ENCODE measurements at regions not wholly inside any gene's neighbourhood (a gene's known extent, or its start where the extent isn't known, plus 50 kb on each side); places are given as distances from the start of the nearest gene placed in this dataset.
"Not testable (repeated sequence)": the region's sequence is repeated elsewhere in the genome, so short reads cannot be mapped to it uniquely, and the experiment has no call there.

GRCh38 chr2:194323740-194324139 lies 1333.3 kb upstream of the SLC39A10 start:
- no peak for DNase-seq

- DNase-seq: no peak
These were observed 1336.5 kb upstream of the SLC39A10 start for GRCh38 chr2:194320520-194320919.

- no peak for DNase-seq
These were observed 1337.6 kb upstream of the SLC39A10 start for GRCh38 chr2:194319222-194319992.

- no peak for DNase-seq
These were observed 1343.0 kb upstream of the SLC39A10 start for GRCh38 chr2:194314042-194314441.

GRCh38 chr2:194304191-194304590 lies 1352.8 kb upstream of the SLC39A10 start:
- DNase-seq: no peak

- no peak for DNase-seq
These were observed 1355.1 kb upstream of the SLC39A10 start for GRCh38 chr2:194301946-194302345.

GRCh38 chr2:194294156-194294555 lies 1362.9 kb upstream of the SLC39A10 start:
- DNase-seq: no peak

- DNase-seq: no peak
These were observed 1365.9 kb upstream of the SLC39A10 start for GRCh38 chr2:194291104-194291503.

GRCh38 chr2:194289712-194290346 lies 1367.2 kb upstream of the SLC39A10 start:
- DNase-seq: no peak

- not testable (repeated sequence) for DNase-seq
These were observed 1380.4 kb upstream of the SLC39A10 start for GRCh38 chr2:194276667-194277066.

- no peak for DNase-seq
These were observed 1385.6 kb upstream of the SLC39A10 start for GRCh38 chr2:194271293-194271961.

- DNase-seq: no peak
These were observed 1386.4 kb upstream of the SLC39A10 start for GRCh38 chr2:194270648-194271047.

- DNase-seq: no peak
These were observed 1392.4 kb upstream of the SLC39A10 start for GRCh38 chr2:194264586-194264985.

- no peak for DNase-seq
These were observed 1396.8 kb upstream of the SLC39A10 start for GRCh38 chr2:194260185-194260584.

GRCh38 chr2:194257095-194257494 lies 1399.9 kb upstream of the SLC39A10 start:
- no peak for DNase-seq

GRCh38 chr2:194253528-194254259 lies 1403.3 kb upstream of the SLC39A10 start:
- DNase-seq: no peak

GRCh38 chr2:194252127-194252526 lies 1404.9 kb upstream of the SLC39A10 start:
- DNase-seq: no peak

GRCh38 chr2:194232600-194232999 lies 1424.4 kb upstream of the SLC39A10 start:
- DNase-seq: no peak

GRCh38 chr2:194223218-194223617 lies 1433.8 kb upstream of the SLC39A10 start:
- no peak for DNase-seq

- DNase-seq: no peak
These were observed 1442.8 kb upstream of the SLC39A10 start for GRCh38 chr2:194214192-194214591.

- DNase-seq: no peak
These were observed 1451.3 kb upstream of the SLC39A10 start for GRCh38 chr2:194205568-194206227.

- no peak for DNase-seq
These were observed 1453.1 kb upstream of the SLC39A10 start for GRCh38 chr2:194203898-194204297.

GRCh38 chr2:194182888-194183287 lies 1474.1 kb upstream of the SLC39A10 start:
- no peak for DNase-seq

Data from NCI-H187 (cell line).